PFSK-1 (cell line): ENCODE measurements at regions not wholly inside any gene's neighbourhood (a gene's known extent, or its start where the extent isn't known, plus 50 kb on each side); places are given as distances from the start of the nearest gene placed in this dataset.

ENCODE experiments used
- FOXP2 ChIP-seq: optimal IDR thresholded peaks from 2 replicates; pipeline ENCODE3; 2011; ENCODE audit warnings: borderline replicate concordance, control low read depth, inconsistent platforms; ENCODE audit not compliant: insufficient read depth; ENCODE audit errors: extremely low read length, extremely low read depth
- POLR2AphosphoS5 ChIP-seq: IDR thresholded peaks from 2 replicates; pipeline ENCODE4 v1.6.1; 2012; ENCODE audit warnings: low read depth, mild to moderate bottlenecking, control low read depth, low read length, moderate library complexity
- SIN3A ChIP-seq: IDR thresholded peaks from 2 replicates; pipeline ENCODE4 v1.6.1; 2012; ENCODE audit warnings: mild to moderate bottlenecking, low read length, moderate library complexity, borderline replicate concordance; ENCODE audit not compliant: insufficient read depth
- TAF1 ChIP-seq: IDR thresholded peaks from 2 replicates; pipeline ENCODE4 v1.6.1; 2012; ENCODE audit warnings: low read length, control low read depth, borderline replicate concordance; ENCODE audit not compliant: insufficient read depth
- TF ChIP-seq, protein P1 (sequence below), 2 experiments: IDR thresholded peaks; 2 replicates each; pipeline versions ENCODE4 v1.6.1 to v1.8.0; 2011 to 2012; ENCODE audit warnings: low read depth in 2 of 2, low read length in 2 of 2, control low read depth in 1 of 2, inconsistent platforms in 1 of 2, mild to moderate bottlenecking in 1 of 2, moderate library complexity in 1 of 2; ENCODE audit not compliant: insufficient read depth in 1 of 2

DNA sequence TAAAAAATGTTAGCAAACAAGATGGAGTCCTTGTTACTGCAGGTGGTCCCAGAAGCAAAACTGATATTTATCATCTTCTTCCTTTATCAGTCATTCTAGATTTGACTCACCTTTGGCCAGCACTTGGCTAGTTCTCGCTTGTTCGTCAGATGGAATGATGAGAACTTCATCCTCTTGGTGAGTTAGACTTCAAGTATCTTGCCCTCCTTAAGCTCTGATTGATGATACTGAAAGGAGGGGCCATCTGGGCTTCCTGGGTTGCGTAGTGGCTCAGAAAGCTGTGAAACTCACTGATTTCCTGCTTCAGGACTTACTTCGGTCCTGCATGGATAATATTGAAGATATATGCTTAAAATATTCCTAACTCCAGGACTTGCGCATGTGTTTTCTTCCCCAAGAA is 1248.2 kb upstream of the CDH9 start:
- TF ChIP-seq SIN3A, result no peak
- TF ChIP-seq POLR2AphosphoS5, result no peak
- TF ChIP-seq FOXP2, result no peak
- no peak for TF ChIP-seq TAF1
- TF ChIP-seq, protein P1, sequence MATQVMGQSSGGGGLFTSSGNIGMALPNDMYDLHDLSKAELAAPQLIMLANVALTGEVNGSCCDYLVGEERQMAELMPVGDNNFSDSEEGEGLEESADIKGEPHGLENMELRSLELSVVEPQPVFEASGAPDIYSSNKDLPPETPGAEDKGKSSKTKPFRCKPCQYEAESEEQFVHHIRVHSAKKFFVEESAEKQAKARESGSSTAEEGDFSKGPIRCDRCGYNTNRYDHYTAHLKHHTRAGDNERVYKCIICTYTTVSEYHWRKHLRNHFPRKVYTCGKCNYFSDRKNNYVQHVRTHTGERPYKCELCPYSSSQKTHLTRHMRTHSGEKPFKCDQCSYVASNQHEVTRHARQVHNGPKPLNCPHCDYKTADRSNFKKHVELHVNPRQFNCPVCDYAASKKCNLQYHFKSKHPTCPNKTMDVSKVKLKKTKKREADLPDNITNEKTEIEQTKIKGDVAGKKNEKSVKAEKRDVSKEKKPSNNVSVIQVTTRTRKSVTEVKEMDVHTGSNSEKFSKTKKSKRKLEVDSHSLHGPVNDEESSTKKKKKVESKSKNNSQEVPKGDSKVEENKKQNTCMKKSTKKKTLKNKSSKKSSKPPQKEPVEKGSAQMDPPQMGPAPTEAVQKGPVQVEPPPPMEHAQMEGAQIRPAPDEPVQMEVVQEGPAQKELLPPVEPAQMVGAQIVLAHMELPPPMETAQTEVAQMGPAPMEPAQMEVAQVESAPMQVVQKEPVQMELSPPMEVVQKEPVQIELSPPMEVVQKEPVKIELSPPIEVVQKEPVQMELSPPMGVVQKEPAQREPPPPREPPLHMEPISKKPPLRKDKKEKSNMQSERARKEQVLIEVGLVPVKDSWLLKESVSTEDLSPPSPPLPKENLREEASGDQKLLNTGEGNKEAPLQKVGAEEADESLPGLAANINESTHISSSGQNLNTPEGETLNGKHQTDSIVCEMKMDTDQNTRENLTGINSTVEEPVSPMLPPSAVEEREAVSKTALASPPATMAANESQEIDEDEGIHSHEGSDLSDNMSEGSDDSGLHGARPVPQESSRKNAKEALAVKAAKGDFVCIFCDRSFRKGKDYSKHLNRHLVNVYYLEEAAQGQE (IDR thresholded peaks at IDR 0.05; ENCODE audit: insufficient read depth in 1 of 2, low read depth in 2 of 2, low read length in 2 of 2), result no peak

DNA sequence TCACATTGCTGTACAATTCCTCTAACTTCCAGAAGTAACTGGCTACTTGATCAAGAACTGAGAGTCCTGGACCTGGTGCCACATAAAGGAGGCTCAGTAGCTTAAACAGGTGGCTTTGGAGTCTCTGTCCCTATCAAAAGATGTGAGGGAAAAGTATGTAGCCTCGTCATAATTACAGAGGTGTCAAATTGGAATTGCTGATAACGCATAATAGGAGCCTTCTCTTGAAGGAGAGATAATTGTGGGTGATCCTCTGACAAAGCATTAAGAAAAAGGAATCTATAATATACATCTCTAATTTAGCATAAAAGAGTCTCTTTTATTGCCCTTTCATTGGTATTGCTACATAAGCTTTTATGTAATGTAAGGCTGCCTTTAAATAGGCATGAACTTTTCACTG is 1246.4 kb upstream of the CDH9 start:
- TF ChIP-seq FOXP2 (no peak), POLR2AphosphoS5 (no peak), TAF1 (no peak)
- TF ChIP-seq, protein P1 (IDR thresholded peaks at IDR 0.05; ENCODE audit: insufficient read depth in 1 of 2, low read depth in 2 of 2, low read length in 2 of 2), result no peak

DNA sequence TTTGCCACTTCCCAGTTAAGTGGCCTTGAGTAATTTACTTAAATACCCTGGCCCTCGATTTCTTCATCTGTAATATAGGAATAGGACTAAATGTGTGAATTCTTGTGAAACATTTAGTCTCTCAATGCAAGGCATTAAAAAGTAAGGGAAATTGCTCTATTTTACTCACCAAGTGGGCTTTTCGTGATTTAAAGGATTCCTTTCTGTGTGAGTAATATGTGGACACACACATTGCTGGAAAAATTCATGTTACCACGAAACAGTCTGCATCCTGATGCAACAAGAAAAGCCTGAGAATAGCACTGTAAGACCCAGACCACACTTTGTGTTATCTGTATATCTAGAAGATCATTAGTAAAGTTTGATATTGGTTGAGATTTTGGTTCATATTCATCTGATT is 1243.0 kb upstream of the CDH9 start:
- TF ChIP-seq TAF1 (no peak), FOXP2 (no peak), POLR2AphosphoS5 (no peak), SIN3A (no peak)
- TF ChIP-seq, protein P1 (IDR thresholded peaks at IDR 0.05; ENCODE audit: insufficient read depth in 1 of 2, low read depth in 2 of 2, low read length in 2 of 2), result no peak

DNA sequence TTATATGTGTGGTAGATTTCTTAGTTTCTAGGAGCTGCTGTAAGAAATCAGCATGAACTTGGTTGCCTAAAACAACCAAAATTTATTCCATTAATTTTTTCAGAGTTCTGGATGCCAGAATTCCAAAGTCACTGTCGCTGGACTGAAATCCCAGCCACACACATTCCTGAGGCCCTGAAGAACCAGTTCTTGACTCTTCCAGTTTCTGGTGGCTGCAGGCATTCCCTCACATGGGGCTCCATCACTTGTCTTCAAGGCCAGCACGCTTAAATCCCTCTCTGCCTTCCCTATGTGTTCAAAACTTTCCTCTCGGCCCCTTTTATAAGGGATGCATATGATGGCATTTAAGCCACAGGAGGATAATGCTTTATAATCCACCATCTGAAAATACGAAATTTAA is 1237.5 kb upstream of the CDH9 start:
- TF ChIP-seq TAF1 (no peak), POLR2AphosphoS5 (no peak), FOXP2 (no peak), SIN3A (no peak)
- TF ChIP-seq, protein P1 (IDR thresholded peaks at IDR 0.05; ENCODE audit: insufficient read depth in 1 of 2, low read depth in 2 of 2, low read length in 2 of 2), result no peak

DNA sequence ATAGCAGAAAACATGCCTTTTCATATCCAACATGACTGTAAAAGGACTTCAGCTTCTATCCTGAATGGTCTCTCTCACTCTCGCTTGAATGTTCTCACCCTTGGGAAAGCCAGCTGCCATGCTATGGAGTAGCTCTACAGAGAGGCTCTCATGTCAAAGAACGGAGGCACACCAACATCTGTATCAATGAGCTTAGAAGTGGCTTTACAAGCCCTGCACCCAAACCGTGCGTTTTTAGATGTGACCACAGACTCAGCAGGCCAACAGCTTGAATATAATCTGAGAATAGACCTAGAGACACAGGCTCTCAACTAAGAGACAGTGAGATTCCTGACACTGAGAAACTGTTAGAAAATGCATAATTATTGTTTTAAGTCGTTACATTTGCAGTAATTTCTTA is 1231.6 kb upstream of the CDH9 start:
- TF ChIP-seq POLR2AphosphoS5, result no peak
- TF ChIP-seq FOXP2, result no peak
- TF ChIP-seq, protein P1 (IDR thresholded peaks at IDR 0.05; ENCODE audit: insufficient read depth in 1 of 2, low read depth in 2 of 2, low read length in 2 of 2), result no peak
- no peak for TF ChIP-seq TAF1
- no peak for TF ChIP-seq SIN3A
